HG02870 (cell line): ENCODE measurements at regions not wholly inside any gene's neighbourhood (a gene's known extent, or its start where the extent isn't known, plus 50 kb on each side); places are given as distances from the start of the nearest gene placed in this dataset.
"Not testable (repeated sequence)": the region's sequence is repeated elsewhere in the genome, so short reads cannot be mapped to it uniquely, and the experiment has no call there.

Experiments
- ATAC-seq: cut with Tn5 transposase; IDR thresholded peaks from one replicate; pipeline ENCODE4 v1.9.1; 2021; ENCODE audit warnings: mild to moderate bottlenecking, moderate library complexity; ENCODE audit not compliant: unreplicated experiment

- ATAC-seq: no peak
Measured at GRCh38 chr7:52406808-52407207, 628.6 kb upstream of the POM121L12 start.

- ATAC-seq: no peak
Measured at GRCh38 chr7:52382731-52383130, 652.7 kb upstream of the POM121L12 start.

GRCh38 chr7:52369922-52370321 lies 665.5 kb upstream of the POM121L12 start:
- no peak for ATAC-seq

GRCh38 chr7:52365349-52365748 lies 670.1 kb upstream of the POM121L12 start:
- ATAC-seq: no peak

GRCh38 chr7:52362521-52362920 lies 672.9 kb upstream of the POM121L12 start:
- ATAC-seq: no peak

GRCh38 chr7:52360541-52360940 lies 674.9 kb upstream of the POM121L12 start:
- ATAC-seq: no peak

GRCh38 chr7:52355053-52355452 lies 680.4 kb upstream of the POM121L12 start:
- no peak for ATAC-seq

- ATAC-seq: no peak
Measured at GRCh38 chr7:52352013-52352981, 683.1 kb upstream of the POM121L12 start.

GRCh38 chr7:52344015-52344414 lies 691.4 kb upstream of the POM121L12 start:
- ATAC-seq: no peak

GRCh38 chr7:52340067-52340466 lies 695.4 kb upstream of the POM121L12 start:
- no peak for ATAC-seq

GRCh38 chr7:52328328-52328727 lies 707.1 kb upstream of the POM121L12 start:
- not testable (repeated sequence) for ATAC-seq

GRCh38 chr7:52325237-52325636 lies 710.2 kb upstream of the POM121L12 start:
- peak; percentile 85 for ATAC-seq

GRCh38 chr7:52323202-52323746 lies 712.2 kb upstream of the POM121L12 start:
- ATAC-seq: no peak

- no peak for ATAC-seq
Measured at GRCh38 chr7:52320610-52321009, 714.8 kb upstream of the POM121L12 start.

- ATAC-seq: no peak
Measured at GRCh38 chr7:52317921-52318320, 717.5 kb upstream of the POM121L12 start.

GRCh38 chr7:52311886-52312285 lies 723.5 kb upstream of the POM121L12 start:
- ATAC-seq: no peak

- ATAC-seq: no peak
Measured at GRCh38 chr7:52309631-52310030, 725.8 kb upstream of the POM121L12 start.

GRCh38 chr7:52302765-52303520 lies 732.5 kb upstream of the POM121L12 start:
- no peak for ATAC-seq

GRCh38 chr7:52297128-52297527 lies 738.3 kb upstream of the POM121L12 start:
- ATAC-seq: no peak

- ATAC-seq: no peak
Measured at GRCh38 chr7:52294942-52295341, 740.5 kb upstream of the POM121L12 start.

GRCh38 chr7:52289247-52289646 lies 746.2 kb upstream of the POM121L12 start:
- no peak for ATAC-seq

GRCh38 chr7:52287698-52288097 lies 747.7 kb upstream of the POM121L12 start:
- ATAC-seq: no peak
